GM18511 (cell line): ENCODE measurements at regions not wholly inside any gene's neighbourhood (a gene's known extent, or its start where the extent isn't known, plus 50 kb on each side); places are given as distances from the start of the nearest gene placed in this dataset.

Experiments used
- ATAC-seq: cut with Tn5 transposase; IDR thresholded peaks from one replicate; pipeline ENCODE4 v1.9.1; 2021; ENCODE audit warnings: mild to moderate bottlenecking, moderate library complexity; ENCODE audit not compliant: unreplicated experiment

DNA sequence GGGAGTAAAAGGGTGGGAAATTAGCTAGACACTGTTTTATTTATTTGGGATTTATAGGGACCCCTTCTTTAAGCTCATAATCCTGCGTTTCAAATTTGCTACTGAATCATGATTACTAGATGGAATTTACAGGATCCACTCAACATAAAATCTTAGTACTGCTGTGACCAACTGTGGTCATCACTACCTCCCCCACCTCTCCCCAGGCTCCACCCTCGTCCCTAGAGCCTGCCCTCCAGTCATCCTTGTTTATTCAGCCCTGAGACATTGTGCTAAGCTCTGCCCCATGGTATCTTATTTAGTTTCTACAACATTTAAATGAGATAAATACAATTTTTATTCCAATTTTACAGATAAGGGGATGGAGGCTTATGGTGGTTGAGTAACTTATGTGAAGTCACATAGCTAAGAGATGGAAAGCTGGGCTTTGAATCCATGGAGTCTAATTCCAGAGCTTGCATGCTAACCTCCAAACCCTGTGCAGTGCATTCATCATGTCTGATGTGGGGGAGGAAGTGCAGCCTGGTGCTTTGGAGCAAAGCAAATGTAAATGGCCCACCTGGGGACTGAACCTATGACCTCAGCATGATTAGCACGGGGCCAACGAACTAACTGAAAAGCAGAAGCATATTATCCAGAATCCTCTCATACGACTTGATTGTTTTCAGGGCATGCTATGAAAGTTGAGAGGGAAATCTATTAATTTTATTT, 502.4 kb downstream of the TMEM182 start:
- no peak for ATAC-seq

DNA sequence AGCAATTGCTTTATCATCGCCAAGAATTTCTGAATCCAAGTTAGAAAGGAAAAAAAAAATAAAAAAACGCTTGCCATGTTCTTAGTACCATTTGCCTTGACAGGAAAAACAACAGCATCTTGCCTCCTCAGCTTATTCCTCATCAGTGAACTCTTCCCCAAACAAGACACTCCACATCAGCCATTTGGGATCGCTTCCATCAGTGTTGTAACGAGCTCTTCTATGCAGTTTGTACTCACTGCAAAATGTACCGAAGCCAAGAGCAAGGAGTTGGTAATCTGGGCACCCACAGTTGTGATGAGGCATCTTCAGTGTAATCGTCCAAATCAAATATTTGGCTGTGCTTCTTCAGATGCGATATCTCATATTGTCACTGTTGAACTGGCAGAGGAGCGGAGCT, 503.7 kb downstream of the TMEM182 start:
- no peak for ATAC-seq

DNA sequence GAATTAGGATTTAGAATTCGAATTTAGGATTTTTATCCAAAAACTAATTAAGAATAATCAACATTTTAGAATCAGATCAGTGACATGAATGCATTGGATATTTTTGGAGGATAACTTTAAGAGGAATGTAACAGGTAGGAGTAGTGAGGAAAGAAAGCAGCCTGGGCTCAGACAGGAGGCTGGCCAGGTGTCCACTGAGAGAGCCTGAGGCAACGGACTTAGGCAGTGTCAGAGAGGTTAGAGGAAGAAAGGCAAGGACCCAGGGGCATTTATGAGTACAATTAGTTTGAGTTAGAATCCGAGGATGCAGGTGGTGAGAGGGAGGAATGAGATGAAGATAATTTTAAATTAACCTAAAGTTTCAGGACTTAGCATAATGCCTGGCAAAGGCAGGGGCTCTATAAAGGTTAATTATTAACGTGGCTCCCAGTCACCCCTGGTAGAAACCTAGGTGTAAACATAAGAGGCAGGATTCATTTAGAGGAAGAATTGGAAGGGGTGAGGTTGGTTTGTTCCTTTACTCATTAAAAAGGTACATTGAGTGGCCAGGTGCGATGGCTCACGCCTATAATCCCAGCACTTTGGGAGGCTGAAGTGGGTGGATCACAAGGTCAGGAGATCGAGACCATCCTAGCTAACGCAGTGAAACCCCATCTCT, 507.1 kb downstream of the TMEM182 start:
- ATAC-seq = no peak

DNA sequence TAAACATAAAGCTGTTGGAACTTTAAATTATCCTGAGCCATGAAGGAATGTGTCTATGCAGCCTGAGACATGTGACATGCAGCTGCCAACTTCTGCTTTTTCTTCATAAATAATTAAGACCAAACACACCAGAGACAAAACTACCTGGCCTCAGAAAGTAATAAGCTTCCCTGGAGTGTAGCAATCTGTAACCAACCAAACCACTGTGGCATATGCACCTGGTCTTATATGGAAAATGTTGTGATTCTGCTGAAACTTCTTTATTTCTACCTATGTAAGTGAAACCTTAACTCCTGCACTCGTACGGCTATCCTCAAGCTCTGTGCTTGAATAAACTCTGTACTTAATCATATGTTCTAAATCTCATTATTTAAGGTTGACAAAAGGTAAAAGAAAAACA, 515.0 kb downstream of the TMEM182 start:
- no peak for ATAC-seq

DNA sequence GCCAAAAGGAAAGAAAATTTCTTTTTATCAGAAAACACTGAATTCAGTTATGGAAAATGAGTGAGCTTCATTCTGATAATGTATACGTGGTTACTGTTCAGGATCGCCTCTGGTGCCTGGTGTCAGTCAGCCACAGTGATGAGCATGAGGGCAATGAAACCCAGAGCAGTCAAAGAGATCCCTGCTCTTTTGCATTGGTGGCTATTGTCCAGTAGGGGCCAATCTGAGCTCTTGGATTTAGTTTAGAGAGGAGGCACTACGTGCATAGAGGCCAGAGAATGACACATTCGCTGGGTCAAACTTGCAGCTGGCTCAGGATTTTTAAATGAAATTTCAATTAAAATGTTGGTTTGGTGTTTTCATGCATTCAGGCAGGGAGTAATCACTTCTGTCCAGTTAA, 522.9 kb downstream of the TMEM182 start:
- ATAC-seq = no peak

DNA sequence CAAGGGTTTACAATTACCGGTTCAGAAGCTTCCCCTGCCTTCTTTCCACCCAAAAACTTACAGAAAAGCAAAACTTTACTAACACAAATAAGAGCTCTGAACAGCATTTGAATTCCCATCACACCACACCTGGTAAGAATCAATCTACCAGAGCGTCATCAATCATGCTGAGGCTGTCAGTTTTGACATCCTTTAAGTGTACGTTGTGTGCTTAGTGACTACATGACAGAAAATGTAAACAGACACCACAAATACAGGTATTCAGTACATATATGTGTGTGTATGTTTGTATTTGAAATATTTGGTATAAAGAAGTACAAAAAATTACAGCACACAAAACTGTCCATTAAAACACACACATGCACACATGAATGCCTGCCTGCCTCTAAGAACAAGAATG, 523.5 kb downstream of the TMEM182 start:
- ATAC-seq = no peak

DNA sequence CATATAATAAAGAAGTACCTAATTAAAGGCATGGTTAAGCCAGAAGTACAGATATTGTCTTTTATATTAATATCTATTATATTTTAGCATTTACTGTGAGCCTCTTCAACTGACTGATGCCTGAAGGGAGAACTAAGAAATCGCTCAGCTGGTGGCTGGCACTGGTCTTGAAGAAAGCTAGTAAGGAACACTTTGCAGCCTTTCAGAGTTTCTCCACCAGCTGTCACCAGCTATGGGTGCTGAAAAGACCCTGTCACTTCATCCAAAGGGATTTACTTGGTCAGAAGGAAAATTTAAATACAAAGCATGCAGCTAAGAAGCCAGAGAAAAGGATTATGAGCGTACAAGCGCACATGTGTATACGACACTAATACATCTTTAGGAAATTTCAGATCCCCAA, 525.9 kb downstream of the TMEM182 start:
- ATAC-seq = no peak

DNA sequence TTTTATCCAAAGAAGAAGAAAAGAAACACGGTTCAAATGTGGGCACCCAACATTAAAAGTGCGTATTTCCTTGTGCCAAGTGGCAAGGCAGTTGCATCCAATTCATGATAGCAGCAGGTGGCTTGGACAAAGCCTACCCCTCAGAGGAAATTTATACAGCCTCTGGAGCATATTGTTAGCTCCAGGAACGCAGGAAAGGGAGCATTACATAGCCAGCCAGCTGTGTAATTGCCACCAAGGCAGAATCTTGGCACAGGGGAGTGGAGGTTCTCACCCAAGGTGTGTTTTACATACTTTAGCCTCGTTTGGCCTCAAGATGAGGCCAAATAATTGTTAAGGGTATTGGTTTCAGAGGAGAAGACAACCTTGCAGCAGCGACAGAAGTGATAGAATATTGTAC, 526.9 kb downstream of the TMEM182 start:
- no peak for ATAC-seq

DNA sequence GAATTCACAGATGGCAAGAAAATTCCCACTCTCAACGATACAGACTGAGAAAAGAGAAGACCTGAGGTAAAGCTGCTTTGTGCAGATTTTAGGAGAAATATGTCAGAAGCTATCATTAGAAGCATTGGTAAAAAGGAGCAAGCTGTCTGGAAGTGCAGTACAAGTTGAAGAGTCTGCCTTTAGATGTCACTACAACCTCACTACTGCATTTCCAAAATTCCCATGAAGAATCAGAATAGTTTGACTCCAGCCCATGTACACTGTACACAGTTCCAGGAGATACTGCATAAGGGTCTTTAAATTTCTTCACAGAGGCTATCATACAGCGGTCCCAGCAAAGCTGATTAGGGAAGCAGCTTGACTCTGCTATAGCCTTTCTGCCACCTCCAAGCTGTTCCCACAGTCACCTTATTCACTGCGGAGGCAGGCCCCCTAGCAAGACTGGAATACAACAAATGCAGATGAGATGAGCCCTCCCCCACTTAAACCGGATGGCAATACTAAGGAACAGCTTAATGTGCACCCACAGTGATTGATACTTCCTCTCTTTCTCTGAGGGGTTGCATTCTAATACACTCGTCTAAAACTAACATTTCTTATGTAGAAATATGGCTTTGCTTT, 527.4 kb downstream of the TMEM182 start:
- ATAC-seq = no peak

DNA sequence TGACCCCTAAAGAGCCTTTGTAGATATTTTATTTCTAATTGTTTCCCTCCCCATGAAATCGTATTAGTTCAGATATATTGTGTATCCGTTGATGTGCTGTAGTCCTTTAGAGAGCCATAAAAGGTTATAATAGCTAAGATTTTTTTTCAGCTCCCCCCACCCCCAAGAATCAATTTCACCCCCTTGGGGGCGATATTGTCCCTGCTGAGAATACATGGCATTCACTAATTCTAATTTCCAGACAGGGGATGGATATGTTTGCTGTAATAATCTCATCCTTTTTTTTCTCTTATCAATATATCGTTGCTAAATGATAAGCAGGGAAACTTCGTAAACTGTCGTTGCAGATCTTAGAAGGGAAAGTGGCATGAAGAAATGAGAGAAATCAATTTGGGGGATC, 530.7 kb downstream of the TMEM182 start:
- no peak for ATAC-seq

DNA sequence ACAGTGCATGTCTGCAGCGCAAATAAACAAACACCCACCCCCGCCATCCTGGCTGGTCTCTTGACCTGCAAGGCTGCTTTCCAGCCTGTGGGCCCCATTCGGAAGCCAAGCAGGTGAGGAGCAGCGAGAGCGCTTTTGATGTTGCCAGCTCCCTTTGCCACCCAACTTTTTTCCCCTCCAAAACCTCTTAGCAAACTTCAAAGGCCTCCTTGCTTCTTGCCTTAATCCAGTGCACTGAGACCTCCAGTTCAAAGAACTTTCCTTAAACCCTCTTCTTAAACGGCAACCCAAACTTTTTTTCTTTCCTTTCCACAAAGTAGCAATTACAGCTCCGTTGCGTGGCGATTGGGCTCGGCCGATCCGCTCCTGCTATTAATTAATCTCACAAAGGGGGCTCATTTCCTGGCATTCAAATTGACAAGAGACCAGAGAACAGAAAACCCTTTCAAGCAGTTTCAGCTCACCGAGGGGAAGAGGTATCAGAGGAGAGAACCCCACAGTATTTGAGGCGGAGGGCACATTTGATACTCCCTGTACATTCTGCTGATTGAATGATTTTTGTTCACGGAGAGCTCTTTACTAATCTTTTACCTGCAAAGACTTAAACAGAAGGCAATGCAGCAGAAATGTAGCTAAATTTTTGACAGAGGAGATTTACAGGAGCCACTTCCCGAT, 531.4 kb downstream of the TMEM182 start:
- ATAC-seq = no peak

DNA sequence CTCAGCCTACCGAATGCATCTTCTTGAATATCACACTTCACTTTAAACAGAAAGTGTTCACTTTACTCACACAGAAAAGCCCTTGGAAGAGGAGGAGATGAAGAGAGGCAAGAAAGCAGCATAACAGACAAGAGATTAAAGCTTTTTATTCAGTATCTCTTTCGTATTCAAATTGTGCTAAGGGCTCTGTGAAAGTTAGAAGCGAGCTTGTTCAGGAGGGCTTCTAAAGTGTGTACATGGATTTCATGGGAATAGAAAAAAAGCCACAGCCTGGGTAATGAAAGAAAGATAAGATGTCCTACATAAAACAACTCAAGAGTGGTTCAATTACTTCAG, 531.9 kb downstream of the TMEM182 start:
- ATAC-seq = no peak

DNA sequence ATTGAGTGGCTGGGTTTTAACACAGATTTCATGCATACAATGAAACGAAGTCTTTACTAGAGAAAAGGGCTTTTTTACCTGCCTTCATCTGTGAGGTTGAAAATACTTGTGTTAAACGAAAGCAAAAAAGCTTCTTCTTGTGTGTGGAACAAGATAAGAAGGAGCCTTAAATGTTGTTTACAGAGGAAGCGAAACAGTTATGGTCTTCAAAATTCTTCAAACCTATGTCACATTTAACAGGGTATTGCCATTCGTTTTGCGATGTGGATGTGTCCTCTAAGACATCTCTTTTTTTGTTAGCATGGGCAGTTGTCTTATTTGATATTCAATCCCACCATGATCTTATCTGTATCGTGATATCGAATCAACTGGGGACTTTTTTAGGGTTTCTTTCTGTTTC, 532.6 kb downstream of the TMEM182 start:
- no peak for ATAC-seq

DNA sequence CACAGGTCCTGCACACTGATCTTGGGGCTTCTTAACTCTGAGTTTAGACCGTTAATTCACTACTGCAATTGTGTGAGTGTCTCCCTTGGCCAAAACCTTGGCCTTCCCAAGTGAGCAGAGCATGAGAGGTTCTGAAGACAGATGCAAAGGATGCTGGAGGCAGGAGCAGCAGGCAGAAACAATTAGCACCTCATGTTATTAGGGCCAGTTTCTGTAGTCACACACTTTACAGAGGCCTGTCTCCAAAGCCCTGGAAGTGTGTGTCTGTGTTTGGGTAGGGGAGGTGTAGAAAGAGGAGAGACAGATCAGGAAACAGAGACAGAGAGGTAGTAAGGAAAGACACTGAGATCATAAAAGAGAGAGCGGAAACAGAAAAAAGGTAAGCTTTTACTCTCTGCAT, 533.8 kb downstream of the TMEM182 start:
- ATAC-seq = no peak

DNA sequence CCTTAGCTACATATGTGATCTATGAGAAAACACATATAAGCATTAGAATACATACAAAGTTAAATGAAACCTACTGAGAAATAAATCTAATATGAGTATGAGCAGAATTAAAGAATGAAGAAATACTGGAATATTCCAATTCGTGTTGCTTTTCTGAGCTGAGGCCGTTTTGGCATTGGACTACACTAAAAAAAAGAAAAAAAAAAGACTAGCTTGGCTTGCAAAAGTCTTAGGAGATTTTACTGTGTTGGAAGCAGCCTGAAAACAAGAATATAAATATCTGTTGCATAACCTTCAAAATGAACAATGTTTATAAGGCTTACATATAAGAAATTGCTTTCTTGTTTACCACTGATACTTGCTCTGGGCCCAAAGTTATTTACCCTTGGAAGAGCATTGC, 562.8 kb downstream of the TMEM182 start:
- no peak for ATAC-seq

DNA sequence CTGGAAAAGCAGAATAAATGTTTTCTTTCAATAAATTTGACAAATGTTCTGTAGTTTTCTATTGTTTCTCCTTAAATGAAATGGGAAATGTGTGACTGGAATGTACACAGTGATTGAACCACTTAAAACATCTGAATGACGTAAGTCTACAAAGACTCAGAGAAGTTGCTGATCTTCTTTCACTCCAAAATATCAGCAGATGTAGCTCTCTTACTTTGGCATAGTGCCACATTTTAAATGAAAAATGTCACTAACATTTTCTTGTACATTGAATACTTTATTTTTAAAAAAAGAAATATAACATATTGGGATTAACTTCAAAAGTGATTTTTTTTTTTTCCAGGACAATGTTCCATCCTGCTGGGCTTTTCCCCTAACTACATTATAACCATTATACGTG, 565.6 kb downstream of the TMEM182 start:
- no peak for ATAC-seq

DNA sequence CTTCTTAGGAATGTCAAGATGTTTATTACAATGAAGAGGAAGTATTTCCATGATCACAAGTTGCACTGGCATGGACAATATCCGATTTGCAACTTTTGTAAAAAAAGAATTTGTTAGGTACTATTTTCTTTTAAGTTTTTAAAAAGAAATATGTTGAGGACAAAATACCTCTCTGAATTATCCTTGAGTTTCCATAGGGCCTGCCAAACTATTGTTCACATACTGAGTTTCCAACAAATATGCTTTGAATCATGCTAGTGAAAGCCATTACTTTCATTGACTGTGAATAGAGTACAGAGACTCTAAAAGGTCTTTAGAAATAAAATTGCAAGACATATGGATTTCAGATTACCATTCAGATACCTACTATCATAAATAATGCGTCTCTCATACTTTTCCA, 566.1 kb downstream of the TMEM182 start:
- ATAC-seq = no peak

DNA sequence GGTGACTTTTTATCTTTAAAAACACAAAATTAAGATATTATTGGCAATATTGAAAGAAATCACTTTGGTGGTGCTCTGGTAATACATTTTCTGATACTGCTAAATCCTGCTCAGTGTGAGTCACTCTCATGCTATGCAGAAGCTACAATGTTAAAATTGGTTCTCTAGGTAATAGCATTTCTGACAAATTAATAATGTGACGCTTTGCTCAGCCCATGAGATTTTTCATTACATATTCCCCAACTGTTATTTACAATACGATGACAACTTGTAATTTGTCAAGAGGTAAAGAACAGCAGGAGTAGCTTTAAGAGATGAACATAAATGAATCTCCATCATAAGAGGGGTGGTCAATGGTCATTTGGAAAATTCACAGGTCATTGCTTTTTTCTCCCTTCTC, 573.6 kb downstream of the TMEM182 start:
- ATAC-seq = no peak

DNA sequence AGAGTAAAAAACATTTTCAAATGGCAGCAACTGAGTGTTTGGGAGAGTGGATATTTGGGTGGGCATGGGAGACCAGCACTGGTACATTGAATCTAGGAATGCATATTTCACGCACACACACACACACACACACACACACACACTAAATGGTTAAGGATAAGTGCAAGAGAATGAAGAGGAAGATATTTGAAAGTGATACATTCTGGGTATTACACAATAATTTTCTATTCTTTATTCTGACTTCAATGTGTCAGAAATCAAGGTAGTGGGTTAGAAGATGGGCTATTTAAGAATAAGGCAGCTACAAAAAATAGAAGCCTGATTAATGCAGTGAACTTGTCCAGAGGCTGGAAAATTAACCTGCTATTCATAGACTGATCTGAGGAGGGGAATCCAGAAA, 577.0 kb downstream of the TMEM182 start:
- no peak for ATAC-seq

DNA sequence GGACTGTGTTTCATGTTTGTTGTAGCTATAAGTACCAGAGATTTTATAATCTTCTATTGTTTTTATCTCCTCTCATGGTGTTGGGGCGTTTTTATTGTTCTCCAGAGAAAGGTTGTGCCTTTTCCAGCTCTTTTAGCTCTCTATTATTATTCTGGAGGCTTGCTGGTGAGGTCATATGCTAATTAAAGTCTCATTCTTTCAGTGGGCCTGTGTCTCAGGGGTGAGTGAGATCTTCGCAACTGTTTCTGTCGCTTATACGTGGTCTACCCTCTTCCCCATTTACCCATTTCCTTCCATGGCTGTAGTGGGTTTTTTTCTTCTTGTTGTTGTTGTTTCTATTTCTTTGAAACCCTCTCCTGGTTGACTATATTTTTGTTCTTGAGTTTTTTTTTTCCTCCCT, 584.9 kb downstream of the TMEM182 start:
- no peak for ATAC-seq

DNA sequence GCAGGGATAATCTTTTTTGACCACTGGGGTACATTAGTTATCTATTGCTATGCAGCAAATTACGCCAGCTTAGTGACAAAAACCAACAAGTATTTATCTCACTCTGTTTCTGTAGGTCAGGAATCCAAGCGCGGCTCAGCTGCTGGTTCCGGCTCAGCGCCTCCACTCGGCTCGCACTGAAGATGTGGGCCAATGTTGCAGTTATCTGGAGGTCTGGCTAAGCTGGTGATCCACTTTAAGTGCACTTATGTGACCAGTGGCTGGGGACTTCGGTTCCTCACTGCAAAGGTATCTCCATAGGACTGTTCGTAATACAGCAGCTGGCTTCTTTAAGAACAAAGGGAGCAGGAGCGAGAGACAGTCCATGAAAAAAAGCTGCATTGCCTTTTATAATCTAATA, 591.9 kb downstream of the TMEM182 start:
- ATAC-seq = no peak

DNA sequence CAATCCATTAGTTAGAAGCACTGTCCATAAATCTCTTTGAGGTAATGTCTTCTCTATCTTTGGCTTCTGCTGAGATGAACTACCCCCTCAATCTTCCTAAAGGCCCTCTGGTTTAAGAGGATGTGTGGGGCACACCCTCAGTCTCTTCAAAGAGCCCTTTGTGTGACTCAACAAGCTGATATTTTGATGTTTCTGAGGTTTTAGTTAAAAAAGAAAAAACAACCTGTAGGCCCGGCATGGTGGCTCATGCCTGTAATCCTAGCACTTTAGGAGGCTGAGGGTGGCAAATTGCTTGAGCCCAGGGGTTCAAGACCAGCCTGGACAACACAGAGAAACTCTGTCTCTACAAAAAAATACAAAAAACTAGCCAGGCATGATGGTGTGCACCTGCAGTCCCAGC, 593.5 kb downstream of the TMEM182 start:
- ATAC-seq = no peak
